ENCODE measurements at regions not wholly inside any gene's neighbourhood (a gene's known extent, or its start where the extent isn't known, plus 50 kb on each side); places are given as distances from the start of the nearest gene placed in this dataset.
"Not testable (repeated sequence)": the region's sequence is repeated elsewhere in the genome, so short reads cannot be mapped to it uniquely, and the experiment has no call there.

GRCh38 chr17:33572615-33573014 lies 279.5 kb upstream of the ASIC2 start:
- DNase-seq = no peak

GRCh38 chr17:33574942-33575445 lies 281.9 kb upstream of the ASIC2 start:
- DNase-seq = no peak

- DNase-seq = not testable (repeated sequence)
Measured at GRCh38 chr17:33579740-33580139, 286.6 kb upstream of the ASIC2 start.

- no peak for DNase-seq
Measured at GRCh38 chr17:33580215-33580614, 287.1 kb upstream of the ASIC2 start.

GRCh38 chr17:33582661-33583060 lies 289.6 kb upstream of the ASIC2 start:
- DNase-seq = no peak

GRCh38 chr17:33583518-33584417 lies 290.7 kb upstream of the ASIC2 start:
- no peak for DNase-seq

GRCh38 chr17:33593991-33594390 lies 300.9 kb upstream of the ASIC2 start:
- DNase-seq = no peak

GRCh38 chr17:33595828-33596227 lies 302.7 kb upstream of the ASIC2 start:
- DNase-seq = no peak

- DNase-seq = no peak
Measured at GRCh38 chr17:33596899-33597298, 303.8 kb upstream of the ASIC2 start.

- DNase-seq = no peak
Measured at GRCh38 chr17:33598797-33599196, 305.7 kb upstream of the ASIC2 start.

GRCh38 chr17:33602981-33603380 lies 309.9 kb upstream of the ASIC2 start:
- no peak for DNase-seq

- no peak for DNase-seq
Measured at GRCh38 chr17:33603789-33604188, 310.7 kb upstream of the ASIC2 start.

GRCh38 chr17:33611532-33611931 lies 318.4 kb upstream of the ASIC2 start:
- DNase-seq = no peak

- DNase-seq = no peak
Measured at GRCh38 chr17:33615861-33616260, 322.8 kb upstream of the ASIC2 start.

- DNase-seq = no peak
Measured at GRCh38 chr17:33623841-33624240, 330.7 kb upstream of the ASIC2 start.

- DNase-seq = no peak
Measured at GRCh38 chr17:33628500-33629346, 335.6 kb upstream of the ASIC2 start.

- DNase-seq = no peak
Measured at GRCh38 chr17:33633446-33633845, 340.4 kb upstream of the ASIC2 start.

- no peak for DNase-seq
Measured at GRCh38 chr17:33637534-33637933, 344.4 kb upstream of the ASIC2 start.

GRCh38 chr17:33639103-33639880 lies 346.2 kb upstream of the ASIC2 start:
- DNase-seq = no peak

GRCh38 chr17:33640629-33641028 lies 347.5 kb upstream of the ASIC2 start:
- DNase-seq = no peak

- no peak for DNase-seq
Measured at GRCh38 chr17:33642002-33642401, 348.9 kb upstream of the ASIC2 start.

- no peak for DNase-seq
Measured at GRCh38 chr17:33647956-33648355, 354.9 kb upstream of the ASIC2 start.

GRCh38 chr17:33650304-33650703 lies 357.2 kb upstream of the ASIC2 start:
- no peak for DNase-seq

All from stimulated activated CD4-positive, alpha-beta T cell treated with anti-CD3 and anti-CD28 coated beads, Interleukin-2, amount 100 ng/mL, for 48 hours (primary cell).